D341Med (cell line): ENCODE measurements at regions not wholly inside any gene's neighbourhood (a gene's known extent, or its start where the extent isn't known, plus 50 kb on each side); places are given as distances from the start of the nearest gene placed in this dataset.

Experiments used
- DNase-seq: peaks from one replicate; pipeline ENCODE4 v3.0.0; 2012; ENCODE audit warnings: low spot score

DNA sequence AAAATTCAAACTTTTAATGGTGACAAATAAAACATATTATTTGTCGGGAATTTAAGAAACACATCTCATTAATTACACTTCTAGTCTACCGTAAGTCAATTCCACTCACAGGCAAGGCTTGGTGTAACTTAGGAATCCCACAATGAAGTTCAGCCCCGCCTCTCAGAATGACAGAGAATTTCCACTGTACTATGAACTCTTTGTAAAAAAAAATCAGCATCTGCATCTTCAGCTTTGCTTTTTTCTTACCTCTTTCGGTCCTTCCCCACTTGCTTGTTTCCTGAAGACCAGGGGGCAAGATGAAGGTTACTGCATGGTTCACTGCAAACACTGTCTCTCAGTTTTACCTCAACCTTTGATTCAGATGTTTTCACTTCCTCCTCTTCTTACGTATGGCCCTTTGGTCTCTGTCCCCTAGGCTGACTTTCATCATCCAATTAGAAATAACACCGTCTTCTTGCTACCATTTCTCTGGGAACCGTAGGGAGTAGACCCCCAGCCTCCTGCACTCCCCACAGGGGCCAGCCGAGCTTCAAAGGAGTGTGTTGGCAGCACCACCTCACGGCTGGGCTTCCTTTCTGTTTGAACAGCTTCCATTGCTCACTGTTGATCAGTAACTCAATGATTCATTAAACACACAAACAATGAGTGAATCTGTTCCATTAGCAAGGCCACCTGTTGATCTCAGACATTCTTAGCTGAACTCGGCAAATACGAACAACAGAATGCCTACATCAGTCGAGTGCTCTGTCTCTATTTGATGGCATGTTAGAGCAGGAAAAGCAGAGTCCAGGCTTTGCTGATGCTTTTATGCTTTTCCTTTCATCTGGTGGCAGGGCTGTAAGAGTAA is 343.0 kb downstream of the BMP4 start:
- DNase-seq = no peak

DNA sequence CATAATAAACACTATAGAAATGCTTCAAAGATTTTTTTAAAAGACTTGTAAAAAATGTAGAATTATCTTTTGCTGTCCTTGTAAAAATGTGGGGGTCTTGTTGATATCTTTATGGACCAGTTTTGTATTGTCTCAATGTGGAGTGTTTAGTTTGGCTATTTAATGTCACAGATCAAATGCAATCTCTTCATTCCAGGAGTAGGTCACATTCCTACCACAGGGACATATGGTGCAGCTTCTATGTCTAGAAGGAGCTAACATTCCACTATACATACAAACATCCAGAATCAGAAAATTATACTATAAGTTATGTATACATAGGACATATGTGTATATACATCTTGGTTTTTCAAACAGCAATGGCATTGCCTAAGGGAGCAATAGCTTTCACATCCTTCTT is 345.7 kb downstream of the BMP4 start:
- DNase-seq = no peak

DNA sequence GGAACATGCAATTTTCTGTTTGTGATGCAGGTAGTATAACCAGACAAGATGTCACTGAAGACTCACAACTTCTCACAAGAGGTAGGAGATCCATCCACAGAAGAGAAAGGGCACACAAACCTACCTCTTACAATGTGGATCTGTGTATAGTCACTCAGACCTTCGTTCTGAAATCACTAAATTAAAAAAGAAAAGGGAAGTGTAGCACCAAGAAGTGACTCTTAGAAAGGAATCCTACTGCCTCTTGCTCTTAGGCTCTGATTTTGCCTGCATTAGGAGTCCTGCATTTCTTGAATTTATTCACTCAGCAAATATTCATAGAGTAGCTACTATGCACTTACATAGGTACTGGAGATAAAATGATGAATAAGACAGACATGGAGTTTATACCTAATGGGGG is 347.6 kb downstream of the BMP4 start:
- DNase-seq = no peak

DNA sequence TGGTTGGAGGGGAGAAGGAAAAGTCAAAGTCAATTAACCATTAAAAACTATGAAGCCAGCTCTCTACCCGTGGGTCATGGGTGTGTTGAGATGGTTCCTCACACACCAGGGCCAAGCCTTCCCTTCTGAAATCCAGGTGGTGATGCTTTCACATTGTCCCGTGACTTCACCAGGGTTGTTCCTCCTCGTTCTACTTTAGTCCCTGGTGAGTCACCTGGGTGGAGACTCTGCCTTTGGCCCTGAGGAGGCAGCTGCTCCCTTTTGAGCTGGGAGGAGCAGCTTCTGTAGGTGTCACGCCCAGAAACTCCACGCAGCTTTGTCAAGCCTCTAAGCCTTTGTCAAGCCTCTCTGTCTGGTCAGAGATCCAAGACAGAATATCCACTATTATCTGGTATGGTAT is 348.3 kb downstream of the BMP4 start:
- no peak for DNase-seq

DNA sequence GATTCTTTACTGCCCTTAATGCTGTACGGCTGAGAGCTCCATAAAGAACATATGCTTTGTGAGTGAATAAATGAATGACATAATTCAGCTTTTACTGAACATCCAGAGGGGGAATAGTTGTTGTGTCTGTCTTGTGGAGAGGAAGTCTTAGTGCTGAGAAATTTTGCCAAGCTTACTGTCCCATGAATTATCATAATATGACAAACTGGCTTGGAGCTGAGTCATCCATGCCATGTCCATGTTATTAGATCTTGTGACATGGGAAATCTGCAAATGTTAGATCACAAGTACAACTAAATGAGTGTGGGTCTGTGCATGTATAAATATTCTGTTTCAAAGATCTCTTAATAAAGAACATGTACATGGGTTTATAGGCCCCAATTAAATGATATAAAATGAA is 350.4 kb downstream of the BMP4 start:
- no peak for DNase-seq

DNA sequence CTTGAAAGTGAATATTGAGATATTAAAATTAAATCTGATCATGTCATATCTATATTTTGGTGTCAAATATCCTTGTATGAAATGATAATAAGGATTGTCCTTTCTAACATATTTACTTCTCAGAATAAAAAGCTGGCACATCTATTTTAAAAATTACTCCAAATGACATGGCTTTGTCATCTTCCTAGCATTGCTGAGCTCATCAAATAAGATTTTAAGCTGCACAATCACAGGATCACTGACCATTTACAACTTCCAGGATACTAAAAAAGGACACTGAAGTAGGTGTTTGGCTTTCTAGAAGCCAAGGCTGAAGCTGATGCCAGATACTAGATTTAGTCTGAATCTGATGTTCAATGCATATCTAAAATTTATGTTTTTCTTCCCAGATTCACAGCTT is 351.1 kb downstream of the BMP4 start:
- DNase-seq = no peak

DNA sequence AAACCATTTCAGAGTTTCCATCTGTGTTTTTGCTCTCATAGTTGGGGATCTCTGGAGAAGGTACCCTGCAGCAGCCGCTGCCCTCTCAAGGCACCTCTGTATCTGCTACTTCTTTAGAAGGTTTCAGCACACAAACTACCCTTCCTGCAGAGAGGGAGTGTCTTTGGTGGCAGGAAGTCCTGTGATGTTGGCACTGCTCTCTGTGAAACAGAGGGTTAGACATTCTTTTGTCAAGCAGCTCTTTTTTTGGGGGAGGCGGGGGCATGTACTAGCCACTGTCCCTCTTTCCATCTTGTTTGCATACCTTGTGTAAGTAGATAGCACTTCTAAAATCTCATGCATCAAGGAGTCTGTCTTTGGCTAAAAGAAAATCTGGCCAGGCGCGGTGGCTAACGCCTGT is 352.6 kb downstream of the BMP4 start:
- no peak for DNase-seq

DNA sequence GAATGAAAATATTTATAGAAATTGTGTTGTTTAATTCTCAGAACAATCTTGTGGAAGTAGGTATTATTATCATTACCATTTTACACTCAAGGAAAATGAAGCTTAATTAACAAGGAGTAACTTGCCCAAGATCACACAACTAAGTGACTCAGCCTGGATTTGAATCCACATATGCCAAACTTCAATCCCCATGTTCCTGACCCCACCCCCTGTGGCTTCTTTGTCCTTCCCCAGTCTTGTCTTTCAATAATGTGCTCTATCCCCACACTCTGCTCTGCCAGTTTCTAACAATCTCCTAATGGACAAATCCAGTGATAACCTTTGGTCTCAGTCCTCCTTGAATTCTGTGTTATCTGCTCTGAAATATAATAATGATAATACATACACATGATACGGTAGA is 355.2 kb downstream of the BMP4 start:
- DNase-seq = no peak

DNA sequence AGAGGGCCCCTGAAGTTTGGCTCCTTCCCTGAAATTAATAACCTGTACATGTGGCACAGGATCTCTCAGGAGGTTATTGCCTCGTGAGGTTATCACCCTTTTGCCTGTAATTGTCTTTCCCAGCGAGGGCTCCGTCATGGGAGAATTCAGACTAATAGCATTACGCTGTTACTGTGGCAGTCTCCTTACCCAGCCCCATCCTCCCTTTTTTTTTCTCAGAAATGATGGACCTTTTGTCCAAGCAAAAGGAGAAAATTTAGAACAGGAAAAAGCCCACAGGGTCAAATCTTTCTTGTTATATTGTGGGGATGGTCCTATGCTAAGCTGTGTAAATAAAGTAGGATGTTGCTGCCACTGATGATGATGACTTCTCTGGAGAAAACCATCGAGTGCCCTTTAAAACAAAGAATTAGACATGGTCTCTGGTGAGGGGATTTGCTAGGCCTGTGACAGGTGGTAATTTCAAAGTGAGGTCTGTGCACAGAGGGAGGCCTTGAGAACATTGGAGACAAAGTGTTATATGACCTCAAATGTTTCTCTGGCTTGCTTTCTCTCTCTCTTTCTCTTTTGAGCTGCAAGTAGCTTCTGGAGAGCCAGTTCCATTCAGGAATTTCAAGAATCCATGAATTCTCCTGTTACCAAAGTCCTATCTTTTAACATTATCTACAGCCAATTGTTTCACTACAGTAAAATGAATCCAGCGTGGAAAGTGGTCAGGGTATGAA is 357.2 kb downstream of the BMP4 start:
- DNase-seq = no peak

DNA sequence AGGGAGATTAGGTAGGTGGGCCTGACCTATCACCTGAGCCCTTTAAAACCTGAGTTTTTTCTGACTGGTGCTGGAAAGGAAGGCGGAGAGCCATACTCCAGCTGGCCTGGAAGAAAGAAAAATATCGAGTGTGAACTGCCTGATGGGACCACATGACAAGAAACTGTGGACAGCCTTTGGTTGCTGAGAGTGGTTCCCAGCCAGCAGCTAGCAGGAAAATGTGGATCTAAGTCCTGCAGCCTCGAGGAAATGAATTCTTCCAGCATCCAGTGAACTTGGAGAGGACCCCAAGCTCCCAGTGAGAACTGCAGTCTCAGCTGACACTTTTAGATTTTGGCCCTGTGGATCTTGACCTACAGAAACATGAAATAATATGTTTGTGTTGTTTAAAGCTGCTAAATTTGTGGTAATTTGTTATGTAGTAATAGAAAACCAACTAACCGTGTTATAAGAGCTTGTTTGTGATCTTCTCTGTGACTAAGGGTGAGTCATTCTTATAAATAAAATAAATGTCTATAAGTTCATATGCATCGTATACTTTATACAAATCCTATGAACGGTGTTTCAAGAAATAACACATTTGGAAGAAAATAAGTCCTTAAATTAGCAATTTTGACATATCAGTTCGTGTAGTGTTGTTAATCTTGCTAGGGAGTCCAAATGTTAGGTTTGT is 359.6 kb downstream of the BMP4 start:
- DNase-seq = no peak

DNA sequence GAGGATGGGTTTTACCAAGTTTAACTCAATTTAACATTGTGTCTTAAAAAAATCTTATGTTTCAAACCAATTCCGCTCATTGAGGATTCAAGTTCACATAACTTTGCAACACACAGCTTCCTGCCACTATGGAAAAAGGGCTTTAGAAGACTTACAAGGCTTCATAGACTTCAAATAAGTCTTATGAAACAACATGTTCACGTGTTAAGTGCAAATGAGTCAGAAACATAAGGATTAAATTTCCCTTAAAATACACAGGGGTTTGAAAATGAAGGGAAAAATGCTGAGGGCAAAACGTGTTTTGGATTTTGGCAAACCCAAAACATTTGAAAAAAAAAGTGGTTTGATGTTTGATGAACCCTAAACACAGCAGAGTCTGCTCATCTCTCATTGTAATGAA is 364.8 kb downstream of the BMP4 start:
- no peak for DNase-seq

DNA sequence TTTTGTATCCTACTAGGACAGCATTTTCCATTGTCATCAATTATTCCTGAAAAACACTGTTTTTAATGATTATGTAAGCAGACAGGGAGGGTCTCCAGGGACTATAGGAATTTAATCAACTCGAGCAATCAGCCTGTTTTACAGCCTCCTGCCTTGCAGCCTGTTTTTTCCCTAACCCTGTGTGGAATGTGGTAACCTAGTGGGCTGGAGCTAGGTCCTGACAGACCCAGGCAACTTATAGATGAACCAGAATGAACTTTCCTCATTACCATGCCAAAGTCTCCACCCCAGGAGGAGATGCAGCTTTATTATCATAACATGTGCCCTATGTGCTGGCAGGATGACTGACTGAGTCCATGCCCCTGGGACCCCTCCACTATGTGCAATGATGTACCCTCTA is 375.1 kb downstream of the BMP4 start:
- no peak for DNase-seq

DNA sequence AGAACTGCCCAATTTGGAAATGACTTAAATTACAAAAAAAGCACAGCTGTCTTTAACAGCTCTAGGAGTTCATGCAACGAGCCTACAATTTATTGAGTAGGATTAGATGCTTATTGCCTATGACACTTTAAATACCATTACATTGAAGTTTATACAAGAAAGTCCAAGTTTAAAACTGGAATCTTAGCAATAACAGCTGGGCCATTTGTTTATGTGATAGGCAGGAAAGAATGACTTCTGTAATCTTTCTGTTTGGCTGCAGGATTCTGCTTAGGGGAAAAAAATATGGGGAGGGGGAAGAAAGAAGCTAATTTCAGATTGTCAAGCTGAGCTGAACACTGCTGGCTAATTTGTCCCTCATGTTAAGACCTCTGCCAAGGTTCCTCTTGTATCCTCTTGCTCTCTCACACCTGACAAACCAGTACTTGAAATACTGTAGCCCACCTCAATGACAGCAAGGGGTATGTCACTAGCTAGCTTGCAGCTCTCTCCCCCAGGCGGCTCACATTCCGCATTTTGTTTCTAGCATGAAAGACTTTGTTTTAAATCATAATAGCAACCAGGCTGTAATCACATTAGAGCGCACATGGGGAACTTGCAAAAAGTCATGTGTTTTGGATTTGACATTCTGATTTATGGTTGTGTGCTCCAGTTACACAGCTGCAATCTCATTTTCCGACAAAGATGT is 384.8 kb downstream of the BMP4 start:
- no peak for DNase-seq

DNA sequence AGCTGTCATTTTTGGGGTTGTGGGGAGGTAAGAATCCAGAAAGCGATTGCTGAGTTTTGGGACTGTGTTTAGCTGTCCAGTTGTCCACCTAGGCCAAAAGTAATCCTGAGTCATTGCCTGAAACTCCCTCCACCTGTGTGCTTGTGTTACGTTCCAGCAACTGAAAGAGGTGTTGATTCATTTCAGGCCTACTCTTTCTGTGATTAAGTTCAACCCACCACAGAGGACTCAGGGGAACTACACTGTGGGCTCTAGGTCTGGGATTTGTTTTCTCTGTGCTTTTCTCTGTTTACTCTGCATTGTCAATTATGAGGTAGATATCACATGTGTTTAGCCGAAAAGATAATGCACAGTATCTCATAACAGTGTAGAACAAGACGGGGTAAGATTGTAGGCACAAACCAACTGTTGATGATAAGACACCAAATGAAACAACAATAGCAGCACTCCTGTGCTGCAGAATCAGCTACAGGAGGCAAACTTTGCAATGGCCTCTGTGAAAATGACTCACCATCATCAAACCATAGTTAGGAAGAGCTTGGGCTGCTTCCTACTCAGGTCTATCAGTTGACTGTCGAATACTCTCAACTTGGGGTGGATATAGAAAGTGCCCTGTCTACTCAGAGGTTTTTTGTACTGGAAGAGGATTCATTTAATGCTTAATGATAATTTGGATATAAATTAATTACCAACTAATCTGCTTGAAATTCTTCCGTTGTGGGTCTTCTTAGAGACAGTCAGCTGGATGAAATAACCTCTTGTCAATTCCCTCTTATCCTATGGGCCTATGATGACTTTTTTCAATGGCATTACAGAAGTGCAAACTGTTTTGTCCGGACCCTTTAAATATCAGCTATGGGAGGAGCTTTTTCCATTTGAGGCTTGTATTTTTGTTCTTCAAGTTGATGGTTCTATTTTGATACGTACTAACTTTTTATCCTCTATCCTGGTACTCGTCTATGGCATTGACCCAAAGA is 385.9 kb downstream of the BMP4 start:
- DNase-seq = no peak

DNA sequence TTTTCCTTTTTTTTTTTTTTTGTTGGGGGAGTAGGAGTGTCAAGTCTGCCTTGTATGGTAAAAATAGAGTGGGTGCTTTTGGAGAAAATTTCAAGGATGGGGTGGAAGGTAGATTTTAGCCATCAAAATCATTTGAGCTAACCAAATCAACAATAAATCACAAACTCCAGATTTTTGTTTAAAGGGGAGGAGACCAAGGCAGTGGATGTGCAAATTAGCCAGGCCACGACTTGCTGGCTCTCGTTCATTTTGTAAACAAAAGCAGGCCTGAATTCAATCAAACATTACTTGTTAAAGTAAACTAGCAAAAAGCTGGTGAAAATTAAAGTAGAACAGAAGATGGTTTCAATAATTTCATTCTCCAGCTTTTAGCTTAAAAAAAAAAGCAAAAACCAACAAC is 387.2 kb downstream of the BMP4 start:
- DNase-seq = no peak

DNA sequence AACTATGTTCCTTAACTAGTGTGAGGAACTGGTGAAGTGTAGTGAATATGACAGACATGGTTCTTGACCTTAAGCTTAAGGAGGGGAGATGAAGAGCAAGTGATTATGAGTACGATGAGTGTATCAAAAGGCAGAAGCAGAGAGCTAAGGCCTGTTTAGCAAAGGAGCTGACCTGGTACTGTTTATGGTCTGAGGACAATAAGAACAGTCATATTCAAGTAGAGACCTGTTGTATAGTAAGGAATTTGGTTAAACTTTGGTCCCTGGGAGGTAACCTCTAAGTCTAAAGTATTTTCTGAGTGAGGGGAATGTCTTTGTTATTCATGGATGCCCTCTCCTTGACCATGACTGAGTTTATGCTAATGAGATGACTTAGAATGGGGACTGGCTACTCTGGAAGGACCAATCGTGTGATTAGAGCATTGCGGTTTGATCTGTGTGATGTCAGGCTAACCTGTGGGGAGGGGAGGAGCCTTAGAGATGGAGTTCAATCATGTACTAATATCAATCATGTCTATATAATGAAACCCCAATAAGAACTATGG is 389.3 kb downstream of the BMP4 start:
- DNase-seq = no peak

DNA sequence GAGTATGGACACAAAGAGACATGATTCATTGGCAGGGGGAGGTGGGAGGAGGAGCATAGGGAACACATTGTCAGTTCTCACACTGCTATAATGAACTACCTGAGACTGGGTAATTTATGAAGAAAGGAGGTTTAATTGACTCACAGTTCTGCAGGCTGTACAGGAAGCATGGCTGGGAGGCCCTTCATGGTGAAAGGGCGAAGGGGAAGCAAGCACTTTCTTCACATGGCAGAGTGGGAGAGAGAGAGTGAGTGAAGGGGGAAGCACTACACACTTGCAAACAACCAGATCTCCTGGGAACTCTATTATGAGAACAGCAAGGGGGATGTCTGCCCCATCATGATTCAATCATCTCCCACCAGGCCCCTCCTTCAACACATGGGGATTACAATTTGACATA is 391.8 kb downstream of the BMP4 start:
- DNase-seq = no peak

DNA sequence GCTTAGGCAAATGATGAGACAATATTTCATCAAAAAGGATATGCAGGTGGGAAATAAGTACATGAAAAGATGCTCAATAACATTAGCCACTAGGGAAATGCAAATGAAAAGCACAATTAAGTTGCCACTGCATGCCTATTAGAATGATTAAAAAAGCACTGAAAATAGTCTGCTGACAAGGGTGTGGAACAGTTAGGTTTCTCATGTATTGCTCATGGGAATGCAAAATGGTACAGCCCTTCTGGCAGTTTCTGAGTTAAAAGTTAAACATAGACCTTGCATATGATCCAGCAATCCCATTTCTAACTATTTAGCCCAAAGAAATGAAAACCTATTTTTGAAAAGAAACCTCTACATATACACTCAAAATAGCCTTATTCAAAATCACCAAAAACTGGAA is 393.0 kb downstream of the BMP4 start:
- DNase-seq = no peak

DNA sequence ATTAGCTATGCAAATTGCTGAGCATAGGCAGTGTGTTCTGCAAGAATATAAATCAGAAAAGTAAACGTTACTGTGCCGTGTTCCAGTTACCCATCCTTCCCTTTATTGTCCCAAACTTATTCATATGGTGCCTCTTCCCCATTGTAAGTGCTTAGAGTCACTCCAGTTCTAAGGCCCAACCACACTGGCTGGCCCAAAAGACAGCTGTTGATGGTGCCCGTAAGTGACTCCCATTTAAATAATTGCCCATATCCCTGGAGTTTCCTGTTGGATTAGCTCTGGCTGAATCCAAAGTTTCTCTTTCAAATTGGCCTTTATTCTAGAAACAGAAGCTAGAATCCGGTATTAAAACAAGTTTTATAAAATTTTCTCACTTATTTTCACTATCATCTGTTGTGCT is 400.1 kb upstream of the DDHD1 start:
- no peak for DNase-seq

DNA sequence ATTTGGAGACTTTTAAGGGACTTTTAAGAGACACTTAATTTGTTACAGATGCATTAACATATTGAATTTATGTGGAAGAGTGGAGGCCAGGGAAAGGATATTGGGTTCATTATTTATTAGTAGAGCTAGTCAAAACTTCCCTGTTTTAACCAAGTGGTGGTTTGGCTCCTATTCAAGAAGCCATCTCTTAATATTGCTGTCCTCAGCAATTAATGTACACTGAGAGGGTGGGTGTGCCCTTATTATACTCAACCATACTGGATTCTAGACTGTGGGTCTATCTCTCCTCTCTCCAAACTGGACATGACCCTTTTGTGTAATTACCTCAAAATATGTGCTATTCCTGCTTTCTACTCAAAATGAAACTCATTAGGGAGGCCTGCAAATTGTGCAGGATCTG is 398.7 kb upstream of the DDHD1 start:
- DNase-seq = no peak

DNA sequence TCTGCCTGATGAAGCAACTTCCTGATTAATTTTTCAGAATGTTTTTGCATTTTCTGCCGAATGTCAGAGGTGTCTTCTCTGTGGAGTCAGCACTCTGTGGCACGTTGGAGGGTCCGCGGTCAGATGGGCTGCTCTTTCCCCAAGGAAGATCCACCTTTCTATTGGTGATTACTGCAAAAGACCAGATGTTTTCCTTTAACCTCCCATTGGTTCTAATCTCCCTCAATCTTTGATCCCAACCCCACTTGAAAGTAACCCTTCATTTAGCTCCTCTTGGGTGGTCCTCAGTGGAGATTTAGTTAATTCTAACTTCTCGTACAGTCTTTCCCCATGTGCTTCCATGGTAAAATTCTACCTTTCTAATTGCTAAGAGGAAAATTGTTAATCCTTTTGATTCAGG is 397.7 kb upstream of the DDHD1 start:
- no peak for DNase-seq
